T-helper 2 cell treated with Interferon-gamma antibody and Interleukin-4, amounts not matched to agents 100 ng/mL and 5 ng/mL, for 36 hours (primary cell): ENCODE measurements at regions not wholly inside any gene's neighbourhood (a gene's known extent, or its start where the extent isn't known, plus 50 kb on each side); places are given as distances from the start of the nearest gene placed in this dataset.
"Not testable (repeated sequence)": the region's sequence is repeated elsewhere in the genome, so short reads cannot be mapped to it uniquely, and the experiment has no call there.

Experiments
- intact Hi-C: fragments of 100-400 bp; cut with micrococcal nuclease; formaldehyde crosslinking; loops from one replicate; pipeline ENCODE4 v1.15.1; 2023

GRCh38 chr17:69669441-69670178, 255.1 kb downstream of the MAP2K6 start:
- intact Hi-C loops = no loop called here

DNA sequence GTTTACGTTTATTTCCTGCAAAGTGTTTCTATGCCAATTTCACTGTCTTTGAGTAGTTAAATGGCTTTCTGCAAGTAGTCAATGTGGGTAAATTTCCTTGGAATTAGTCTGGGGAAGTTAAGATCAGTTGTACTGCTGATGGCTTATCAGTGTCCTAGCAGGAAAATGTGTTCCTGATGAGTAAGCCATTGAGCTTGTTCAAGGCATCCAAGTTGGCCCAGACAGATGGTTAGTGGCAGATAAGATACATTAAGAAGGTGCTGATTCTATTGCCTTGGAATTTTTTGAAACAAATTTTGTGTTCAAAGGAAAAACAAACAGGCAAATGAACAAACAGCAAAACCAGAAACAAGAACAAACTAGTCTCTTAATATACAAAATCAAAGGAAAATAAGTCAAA, 258.4 kb downstream of the MAP2K6 start:
- intact Hi-C loops = no loop called here

DNA sequence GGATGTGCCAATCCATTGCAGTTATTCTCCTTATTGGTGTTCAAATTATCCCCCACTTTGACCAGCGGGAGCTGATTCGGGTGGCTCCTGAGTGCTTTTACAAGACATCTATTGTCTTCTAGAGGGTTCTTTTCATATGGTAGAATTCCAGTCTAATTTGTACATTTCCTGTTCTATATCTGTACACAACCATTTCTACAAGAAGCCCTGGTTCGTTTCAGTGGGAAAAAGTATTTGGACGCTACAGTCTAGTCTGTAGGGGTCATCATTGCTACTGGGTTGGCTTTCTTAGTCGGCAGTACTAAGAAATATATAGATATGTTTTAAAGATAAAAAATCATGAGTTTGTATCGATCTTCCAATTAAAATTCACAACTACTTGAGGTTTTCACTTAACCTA, 262.6 kb downstream of the MAP2K6 start:
- intact Hi-C loops = no loop called here

- intact Hi-C loops = no loop called here
Measured at GRCh38 chr17:69678206-69678605, 263.7 kb downstream of the MAP2K6 start.

DNA sequence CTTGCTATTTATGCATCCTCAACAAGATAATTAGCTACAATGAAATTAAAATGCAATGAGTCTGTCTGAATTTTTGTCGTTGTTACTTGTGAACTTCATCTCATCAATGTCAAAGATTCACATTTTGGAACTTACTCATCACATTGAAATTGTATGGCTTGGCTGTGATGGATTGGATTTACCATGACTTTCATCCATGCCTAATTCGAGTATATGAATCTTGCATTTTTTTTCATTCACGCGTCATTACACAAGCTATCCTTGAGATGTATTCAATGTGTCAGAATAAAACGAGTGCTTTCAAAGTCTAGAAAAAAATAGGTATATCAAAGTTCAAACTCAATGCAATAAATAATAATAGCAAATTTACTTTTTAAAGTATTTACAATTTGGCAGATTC, 265.3 kb downstream of the MAP2K6 start:
- intact Hi-C loops = no loop called here

DNA sequence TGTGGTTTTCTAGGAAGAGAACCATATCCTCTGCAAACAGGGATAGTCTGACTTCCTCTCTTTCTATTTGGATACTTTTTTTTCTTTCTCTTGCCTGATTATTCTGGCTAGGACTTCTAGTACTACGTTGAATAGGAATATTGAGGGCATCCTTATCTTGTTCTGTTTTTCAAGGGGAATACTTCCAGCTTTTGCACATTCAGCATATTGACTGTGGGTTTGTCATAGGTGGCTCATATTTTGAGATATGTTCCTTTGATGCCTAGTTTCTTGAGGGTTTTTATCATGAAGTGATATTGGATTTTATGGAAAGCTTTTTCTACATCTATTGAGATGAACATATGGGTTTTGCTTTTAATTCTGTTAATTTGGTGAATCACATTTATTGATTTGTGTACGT, 269.8 kb downstream of the MAP2K6 start:
- intact Hi-C loops = no loop called here

- intact Hi-C loops = not testable (repeated sequence)
Measured at GRCh38 chr17:69685150-69685549, 270.7 kb downstream of the MAP2K6 start.

- intact Hi-C loops = no loop called here
Measured at GRCh38 chr17:69690531-69690930, 276.0 kb downstream of the MAP2K6 start.

DNA sequence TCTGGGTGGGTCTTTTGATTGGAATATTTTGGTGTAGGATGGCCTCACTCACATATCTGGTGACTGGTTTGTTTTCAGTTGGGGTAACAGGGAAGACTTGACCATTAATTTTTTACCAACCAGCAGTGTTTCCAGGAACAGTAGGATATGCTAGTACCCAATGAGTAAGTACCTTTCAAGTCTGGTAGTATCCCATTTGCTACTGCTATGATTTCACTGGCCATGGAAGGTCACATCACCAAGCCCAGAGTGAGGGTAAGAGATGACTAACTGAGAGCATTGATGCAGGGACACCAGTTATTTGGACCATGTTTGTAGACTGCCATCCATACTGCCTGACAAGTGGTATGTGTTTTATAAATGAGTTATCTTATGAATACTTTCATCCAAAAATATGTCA, 277.7 kb downstream of the MAP2K6 start:
- intact Hi-C loops = no loop called here

DNA sequence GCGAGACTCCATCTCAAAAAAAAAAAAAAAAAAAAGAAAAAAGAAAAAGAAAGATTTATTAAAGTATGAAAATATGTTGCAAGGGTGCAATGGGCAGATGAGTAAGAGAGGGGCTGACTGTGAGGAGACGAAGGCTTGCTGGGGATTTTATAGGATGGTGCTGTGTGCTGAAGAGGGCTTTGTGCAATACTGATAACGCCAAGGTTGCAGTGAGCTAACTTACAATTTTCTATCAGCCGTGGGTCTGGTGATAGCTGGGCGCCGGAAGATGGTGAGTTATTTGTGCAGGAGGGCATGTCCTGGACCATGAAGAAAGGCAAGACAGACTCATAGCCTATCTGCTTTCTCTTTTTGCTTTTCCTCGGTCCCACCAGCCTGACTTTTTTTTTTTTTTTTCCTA, 281.1 kb downstream of the MAP2K6 start:
- intact Hi-C loops = no loop called here

GRCh38 chr17:69696650-69697049, 282.2 kb downstream of the MAP2K6 start:
- intact Hi-C loops = no loop called here

DNA sequence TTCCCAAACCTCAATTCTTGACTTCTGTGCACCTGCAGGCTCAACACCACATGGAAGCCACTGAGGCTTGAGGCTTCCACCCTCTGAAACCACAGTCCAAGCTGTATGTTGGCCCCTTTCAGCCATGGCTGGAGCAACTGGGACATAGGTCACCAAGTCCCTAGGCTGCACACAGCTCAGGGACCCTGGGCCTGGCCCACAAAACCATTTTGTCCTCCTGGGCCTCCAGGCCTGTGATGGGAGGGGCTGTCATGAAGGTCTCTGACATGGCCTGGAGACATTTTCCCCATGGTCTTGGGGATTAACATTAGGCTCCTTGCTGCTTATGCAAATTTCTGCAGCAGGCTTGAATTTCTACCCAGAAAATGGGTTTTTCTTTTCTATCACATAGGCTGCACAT, 283.9 kb downstream of the MAP2K6 start:
- intact Hi-C loops = not testable (repeated sequence)

DNA sequence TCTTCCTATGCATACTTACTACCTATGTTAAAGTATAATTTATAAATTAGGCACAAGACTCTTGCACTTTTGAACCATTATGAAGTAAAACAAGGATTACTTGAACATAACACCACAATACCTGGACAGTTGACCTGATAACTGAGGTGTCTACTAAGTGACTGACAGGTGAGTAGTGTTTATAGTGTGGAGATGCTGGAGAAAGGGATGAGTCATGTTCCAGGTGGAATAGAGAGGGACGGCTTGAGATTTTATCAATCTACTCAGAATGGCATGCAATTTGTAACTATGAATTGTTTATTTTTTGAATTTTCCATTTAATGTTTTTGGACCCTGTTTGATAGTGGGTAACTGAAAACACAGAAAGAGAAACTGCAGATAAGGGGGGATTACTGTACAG, 287.6 kb downstream of the MAP2K6 start:
- intact Hi-C loops = no loop called here

- intact Hi-C loops = no loop called here
Measured at GRCh38 chr17:69703751-69704150, 289.3 kb downstream of the MAP2K6 start.

GRCh38 chr17:69704935-69705334, 290.4 kb downstream of the MAP2K6 start:
- intact Hi-C loops = no loop called here

- intact Hi-C loops = no loop called here
Measured at GRCh38 chr17:69706127-69706526, 291.6 kb downstream of the MAP2K6 start.

GRCh38 chr17:69709441-69709840, 294.9 kb downstream of the MAP2K6 start:
- intact Hi-C loops = no loop called here

GRCh38 chr17:69710926-69711325, 296.4 kb downstream of the MAP2K6 start:
- intact Hi-C loops = no loop called here

GRCh38 chr17:69711541-69711940, 297.0 kb downstream of the MAP2K6 start:
- intact Hi-C loops = no loop called here

- intact Hi-C loops = no loop called here
Measured at GRCh38 chr17:69712801-69713311, 298.4 kb downstream of the MAP2K6 start.

DNA sequence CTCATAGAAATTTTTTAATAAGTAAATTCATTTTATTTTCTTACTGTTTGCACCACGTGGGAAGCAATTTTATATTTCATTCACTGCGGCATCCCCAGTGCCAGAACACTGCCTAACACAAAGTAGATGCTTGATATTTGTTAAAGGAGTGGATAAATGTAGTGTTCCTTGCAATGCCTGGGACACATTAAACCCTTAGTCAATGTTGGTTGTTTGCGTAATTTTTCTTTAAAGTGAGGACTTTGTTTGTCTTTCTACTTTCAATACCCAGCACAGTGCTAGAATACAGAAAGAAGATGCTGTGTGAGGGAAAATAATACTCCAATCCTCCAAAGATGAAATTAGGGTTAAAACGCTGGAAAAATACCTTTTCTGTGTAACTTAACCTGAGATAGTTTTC, 299.3 kb downstream of the MAP2K6 start:
- intact Hi-C loops = no loop called here

- intact Hi-C loops = no loop called here
Measured at GRCh38 chr17:69714669-69715068, 300.2 kb downstream of the MAP2K6 start.

GRCh38 chr17:69715656-69716055, 301.2 kb downstream of the MAP2K6 start:
- intact Hi-C loops = no loop called here
